ENCODE measurements at regions not wholly inside any gene's neighbourhood (a gene's known extent, or its start where the extent isn't known, plus 50 kb on each side); places are given as distances from the start of the nearest gene placed in this dataset.

GRCh38 chr20:22382742-22383141 lies 201.6 kb downstream of the FOXA2 start:
- TF ChIP-seq CTCF (IDR thresholded peaks at IDR 0.05) (no peak), POLR2A (IDR thresholded peaks at IDR 0.05) (no peak)

Data from body of pancreas (tissue), 4 donors.